GOT3 (cell line): ENCODE measurements at regions not wholly inside any gene's neighbourhood (a gene's known extent, or its start where the extent isn't known, plus 50 kb on each side); places are given as distances from the start of the nearest gene placed in this dataset.

ENCODE experiments used
- DNase-seq: peaks from one replicate; lab custom pipeline; 2025; ENCODE audit warnings: mixed read lengths; lab: John Stamatoyannopoulos, UW

DNA sequence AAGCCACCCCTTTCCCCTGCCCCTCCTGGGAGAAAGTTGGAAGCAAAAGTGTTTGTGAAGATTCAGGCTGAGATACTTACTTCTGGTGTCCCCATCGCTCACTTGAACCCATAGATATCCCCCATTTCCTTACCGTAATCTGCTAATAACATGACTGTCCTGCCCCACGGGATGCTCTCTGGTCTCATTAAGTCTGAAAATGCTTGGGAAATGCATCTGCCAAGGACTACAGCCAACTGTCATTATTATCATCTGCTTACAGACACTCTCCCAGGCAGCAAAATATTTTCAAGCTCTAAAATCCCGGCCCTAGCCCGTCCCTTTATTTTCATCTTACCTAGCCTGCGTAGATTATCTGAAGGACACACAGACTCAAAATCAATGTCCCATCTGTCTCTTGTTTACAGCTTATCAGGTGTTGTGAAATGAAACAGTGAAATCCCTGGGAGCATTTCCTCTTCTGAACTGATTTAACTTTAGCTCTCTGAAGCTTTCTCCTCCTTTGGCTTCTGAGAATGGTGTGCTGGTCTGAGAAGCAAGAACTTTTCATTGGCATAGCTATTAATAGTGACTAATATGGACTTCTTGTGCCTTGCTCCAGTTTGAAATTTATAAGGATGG is 126.9 kb upstream of the OSMR start:
- DNase-seq: no peak

DNA sequence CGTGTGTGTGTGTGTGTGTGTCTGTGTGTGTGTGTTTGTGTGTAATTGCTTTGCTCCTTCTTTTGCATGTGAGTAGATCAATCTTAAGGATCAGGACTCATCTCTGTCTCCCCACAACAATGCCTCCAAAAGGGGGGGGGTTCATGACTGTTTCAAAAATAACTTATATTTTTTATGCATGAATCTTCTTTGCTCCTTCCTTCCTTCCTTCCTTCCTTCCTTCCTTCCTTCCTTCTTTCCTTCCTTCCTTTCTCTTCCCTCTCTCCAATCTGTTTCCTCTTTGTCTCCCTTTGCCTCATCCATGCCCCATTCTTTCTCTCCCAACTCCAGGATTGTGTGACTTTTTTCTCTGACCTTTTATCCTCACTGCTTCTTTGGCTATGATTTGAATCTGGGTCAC is 126.4 kb upstream of the OSMR start:
- no peak for DNase-seq

DNA sequence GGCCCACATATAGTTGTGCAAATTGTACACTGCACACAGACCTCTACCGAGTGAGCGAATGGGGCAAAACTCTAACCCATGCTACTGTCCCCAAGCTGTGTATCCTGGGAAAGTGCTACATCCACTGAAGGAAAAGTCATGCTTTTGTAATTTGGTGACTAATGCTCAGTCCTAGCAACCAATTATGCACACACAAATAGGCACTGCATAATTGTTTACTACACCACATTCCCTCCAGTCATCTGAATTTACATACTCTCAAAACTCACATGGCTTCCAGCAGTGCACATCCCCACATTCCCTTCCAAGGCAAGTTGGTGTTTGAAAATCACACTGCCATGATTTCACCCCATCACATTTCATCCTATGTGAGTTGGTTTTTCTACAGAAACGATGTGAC is 125.9 kb upstream of the OSMR start:
- no peak for DNase-seq

DNA sequence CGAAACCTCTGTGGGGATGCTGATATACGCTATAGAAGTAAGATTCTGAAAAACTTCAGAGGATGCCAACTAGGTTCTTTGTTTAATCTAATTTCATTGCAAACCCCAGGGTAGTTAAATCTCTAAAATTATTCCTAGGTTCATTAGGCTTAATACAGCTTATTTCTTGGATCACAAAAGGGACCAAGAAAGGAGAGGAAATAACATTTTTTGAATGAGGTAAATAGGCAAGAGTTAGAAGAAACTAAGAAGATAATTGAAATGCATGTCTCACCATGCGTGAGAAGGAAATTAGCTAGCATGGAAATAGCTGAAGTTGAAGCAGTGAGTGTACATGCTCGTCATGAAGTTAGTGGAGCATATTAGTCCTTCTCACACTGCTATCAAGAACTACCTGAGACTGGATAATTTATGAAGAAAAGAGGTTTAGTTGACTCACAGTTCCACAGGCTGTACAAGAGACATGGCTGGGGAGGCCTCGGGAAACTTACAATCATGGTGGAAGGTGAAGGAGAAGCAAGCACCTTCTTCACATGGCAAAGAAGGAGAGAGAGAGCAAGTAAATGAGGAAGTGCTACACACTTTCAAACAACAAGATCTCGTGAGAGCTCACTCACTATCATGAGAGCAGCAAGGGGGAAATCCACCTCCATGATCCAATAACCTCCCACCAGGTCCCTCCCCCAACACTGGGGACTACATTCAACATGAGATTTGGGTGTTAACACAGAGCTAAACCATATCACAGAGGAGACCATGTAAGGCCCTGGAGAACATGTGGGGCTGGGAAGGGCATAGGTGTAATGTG is 125.1 kb upstream of the OSMR start:
- DNase-seq: no peak

GRCh38 chr5:38722918-38723317 is 122.9 kb upstream of the OSMR start:
- DNase-seq: no peak

- no peak for DNase-seq
These were observed 122.4 kb upstream of the OSMR start for GRCh38 chr5:38723426-38723825.

- no peak for DNase-seq
These were observed 121.3 kb upstream of the OSMR start for GRCh38 chr5:38724301-38725030.

DNA sequence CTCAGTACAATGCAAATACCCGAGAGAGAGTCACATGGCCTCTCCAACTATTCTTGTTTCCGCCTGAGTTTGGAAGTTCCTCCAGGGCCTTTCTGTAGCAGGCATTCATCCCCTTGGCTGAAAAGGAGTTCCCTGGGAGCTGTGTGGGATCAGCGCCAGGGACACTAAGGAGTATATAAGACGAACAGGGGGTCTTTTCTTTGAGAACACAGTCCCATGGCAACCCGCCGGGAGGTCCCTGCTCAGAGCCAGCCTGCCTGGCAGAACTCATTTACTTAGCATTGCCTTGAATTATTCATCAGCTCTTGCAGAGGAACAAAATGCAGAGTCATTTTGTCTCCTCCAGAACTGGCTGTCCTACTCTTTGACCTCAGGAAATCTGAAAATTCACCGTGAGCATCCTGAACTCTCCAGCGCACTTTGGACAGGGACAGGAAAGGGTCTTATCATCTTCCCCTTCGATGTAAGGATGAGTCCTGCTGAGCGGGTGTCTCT is 120.4 kb upstream of the OSMR start:
- no peak for DNase-seq

DNA sequence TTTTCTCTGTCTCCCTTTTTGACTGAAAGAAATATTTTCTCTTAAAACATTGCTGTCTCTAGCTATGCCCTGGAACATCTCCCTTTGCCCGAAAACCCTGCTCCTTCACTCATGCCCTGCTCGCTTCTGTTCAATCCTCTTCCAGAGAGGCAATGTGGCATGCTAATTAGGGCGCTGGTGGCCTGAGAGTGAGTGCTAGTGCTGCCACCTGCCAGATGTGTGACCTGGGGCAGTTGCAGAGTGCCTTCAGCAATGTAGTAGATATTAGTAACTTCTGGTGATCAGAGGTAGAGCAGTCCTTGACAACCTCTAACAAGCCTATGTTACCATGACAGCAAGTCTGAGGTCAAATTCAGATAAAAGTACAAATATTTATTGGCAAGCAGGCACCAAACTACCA is 119.5 kb upstream of the OSMR start:
- DNase-seq: no peak

- no peak for DNase-seq
These were observed 117.8 kb upstream of the OSMR start for GRCh38 chr5:38728029-38728428.

GRCh38 chr5:38731461-38731860 is 114.4 kb upstream of the OSMR start:
- DNase-seq: no peak

DNA sequence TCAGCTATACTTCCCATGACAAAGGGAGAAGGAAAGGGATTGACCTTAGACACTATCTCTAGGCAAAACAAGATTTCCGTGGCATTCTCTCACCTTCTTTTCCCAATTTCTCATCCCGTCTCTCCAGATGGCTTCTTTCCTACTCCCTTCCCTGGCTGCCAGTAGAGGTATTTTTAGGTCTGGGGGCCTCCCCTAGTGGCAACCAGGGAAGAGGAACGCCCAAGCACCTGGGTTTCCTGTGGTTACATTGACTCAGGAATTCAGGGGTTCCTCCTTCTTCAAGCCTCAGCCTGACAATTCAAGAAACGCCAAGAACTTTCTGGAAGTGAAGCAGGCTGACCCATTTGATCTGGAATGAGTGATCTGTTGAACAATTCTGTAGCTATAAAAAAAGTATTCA is 111.5 kb upstream of the OSMR start:
- DNase-seq: no peak

DNA sequence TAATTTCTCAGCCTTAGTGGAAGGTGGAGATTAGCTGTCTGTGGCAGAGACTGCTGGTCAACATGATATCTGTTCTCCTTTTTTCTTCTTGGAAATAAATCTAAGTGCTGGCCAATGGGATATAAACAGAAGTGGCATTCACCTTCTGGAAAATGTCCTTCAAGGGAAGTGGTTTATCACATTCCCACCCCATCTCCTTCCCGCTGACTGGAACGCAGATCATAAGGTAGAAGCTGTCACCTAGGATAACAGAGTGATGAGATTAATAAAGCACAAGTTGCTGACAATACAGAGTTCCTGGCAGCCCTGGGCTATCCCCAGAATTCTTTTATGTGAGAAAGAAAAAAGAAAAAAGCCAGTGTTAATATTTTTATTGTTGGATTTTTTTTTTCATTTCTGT is 109.7 kb upstream of the OSMR start:
- no peak for DNase-seq

DNA sequence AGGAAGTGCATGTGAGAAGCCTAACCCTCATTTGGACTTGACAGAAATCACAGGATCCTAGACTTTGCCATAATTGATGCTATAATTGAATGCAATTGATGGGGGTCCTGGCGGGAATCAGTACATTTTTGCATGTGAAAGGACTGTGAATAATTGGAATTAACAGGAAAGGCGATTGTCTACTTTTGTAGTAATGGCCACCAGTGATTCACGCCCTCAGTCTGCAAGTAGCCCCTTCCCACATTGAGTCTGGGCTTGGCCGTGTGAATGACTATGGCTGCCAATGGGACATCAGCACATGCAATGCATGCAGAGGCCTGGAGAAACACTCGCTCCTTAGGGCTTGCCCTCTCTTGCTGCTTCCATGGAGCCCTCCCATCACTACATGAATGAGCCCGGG is 107.8 kb upstream of the OSMR start:
- no peak for DNase-seq

GRCh38 chr5:38739011-38739704 is 106.7 kb upstream of the OSMR start:
- no peak for DNase-seq

DNA sequence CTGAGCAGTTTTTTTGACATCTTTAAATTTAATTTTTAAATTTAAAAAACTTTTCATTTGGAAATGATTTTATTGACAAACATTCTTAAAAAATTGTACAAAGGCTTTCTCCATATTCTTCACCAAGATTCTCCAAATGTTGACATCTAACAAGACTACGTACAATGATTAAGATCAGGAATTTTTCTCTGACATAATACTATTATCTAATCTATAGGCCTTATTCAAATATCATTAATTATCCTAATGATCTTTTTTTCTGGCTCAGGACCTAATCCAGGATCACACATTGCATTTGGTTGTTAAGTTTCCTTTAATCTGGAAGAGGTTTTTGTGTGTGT is 106.1 kb upstream of the OSMR start:
- no peak for DNase-seq

GRCh38 chr5:38742821-38743220 is 103.0 kb upstream of the OSMR start:
- no peak for DNase-seq

- no peak for DNase-seq
These were observed 102.2 kb upstream of the OSMR start for GRCh38 chr5:38743562-38743961.

- no peak for DNase-seq
These were observed 99.7 kb upstream of the OSMR start for GRCh38 chr5:38745836-38746732.

- no peak for DNase-seq
These were observed 96.0 kb upstream of the OSMR start for GRCh38 chr5:38749861-38750260.

- DNase-seq: no peak
These were observed 94.7 kb upstream of the OSMR start for GRCh38 chr5:38751103-38751502.
